SU-DHL-6 (cell line): ENCODE measurements at regions not wholly inside any gene's neighbourhood (a gene's known extent, or its start where the extent isn't known, plus 50 kb on each side); places are given as distances from the start of the nearest gene placed in this dataset.
"Not testable (repeated sequence)": the region's sequence is repeated elsewhere in the genome, so short reads cannot be mapped to it uniquely, and the experiment has no call there.

Experiments used
- H2AFZ ChIP-seq: fragments of 200-600 bp; sonication (generic); 2 replicates; pipeline ENCODE4 v1.6.1; 2014; ENCODE audit warnings: low read depth, mild to moderate bottlenecking, moderate library complexity, mixed read lengths, antibody characterized with exemption, low read length; ENCODE audit not compliant: severe bottlenecking
- H3F3A ChIP-seq: fragments of 200-600 bp; shearing (Covaris generic); 2 replicates; pipeline ENCODE4 v1.6.0; 2016; ENCODE audit warnings: antibody characterized with exemption, mild to moderate bottlenecking; ENCODE audit not compliant: insufficient read depth
- H3K27ac ChIP-seq: fragments of 200-600 bp; sonication (generic); 2 replicates; pipeline ENCODE4 v1.5.1; 2016; ENCODE audit warnings: low read depth, mild to moderate bottlenecking, low read length, moderate library complexity, mixed read lengths
- H3K27me3 ChIP-seq: fragments of 200-600 bp; sonication (generic), shearing (Covaris generic); 2 replicates; pipeline ENCODE4 v1.6.0; 2014; ENCODE audit warnings: mild to moderate bottlenecking, low read length
- H3K36me3 ChIP-seq: fragments of 200-600 bp; sonication (generic); 2 replicates; pipeline ENCODE4 v1.6.1; 2014; ENCODE audit warnings: mild to moderate bottlenecking, low read length, mixed read lengths
- H3K4me2 ChIP-seq: fragments of 300-600, 200-600 bp; shearing (Covaris generic), sonication (generic); 2 replicates; pipeline ENCODE4 v1.6.0; 2014; ENCODE audit warnings: low read length, low read depth, mild to moderate bottlenecking; ENCODE audit not compliant: poor library complexity, severe bottlenecking
- H3K4me3 ChIP-seq: fragments of 200-600 bp; sonication (generic); 2 replicates; pipeline ENCODE4 v1.5.1; 2014; ENCODE audit warnings: antibody characterized with exemption, low read length, mild to moderate bottlenecking, mixed read lengths; ENCODE audit not compliant: insufficient read depth, poor library complexity, severe bottlenecking
- H3K79me2 ChIP-seq: fragments of 200-600 bp; sonication (generic); 2 replicates; pipeline ENCODE4 v1.6.1; 2014; ENCODE audit warnings: mild to moderate bottlenecking, low read length, moderate library complexity; ENCODE audit not compliant: insufficient read depth
- H3K9ac ChIP-seq: fragments of 200-600 bp; sonication (generic); 2 replicates; pipeline ENCODE4 v1.7.0; 2014; ENCODE audit warnings: mild to moderate bottlenecking, low read length
- H3K9me2 ChIP-seq: fragments of 200-600 bp; sonication (generic); replicated peaks from 2 replicates; pipeline ENCODE4 v1.6.1; 2014; ENCODE audit warnings: low read length; ENCODE audit not compliant: insufficient read depth
- H3K9me3 ChIP-seq: fragments of 200-600 bp; sonication (generic); 2 replicates; pipeline ENCODE4 v1.6.1; 2014; ENCODE audit warnings: low read length, mixed read lengths; ENCODE audit not compliant: insufficient read depth
- H4K20me1 ChIP-seq: fragments of 200-600 bp; sonication (generic); 2 replicates; pipeline ENCODE4 v1.6.1; 2014; ENCODE audit warnings: low read depth, mild to moderate bottlenecking, antibody characterized with exemption, low read length, moderate library complexity, mixed read lengths
- EZH2phosphoT487 ChIP-seq: fragments of 200-600 bp; sonication (generic), shearing (Covaris generic); conservative IDR thresholded peaks from 2 replicates; pipeline ENCODE4 v1.6.1; 2018; ENCODE audit warnings: mild to moderate bottlenecking, antibody characterized with exemption, low read length, moderate library complexity, mixed read lengths
- TF ChIP-seq, protein P1 (sequence below): fragments of 200-600 bp; sonication (generic); IDR thresholded peaks from one replicate; pipeline ENCODE4 v1.5.1; 2017; ENCODE audit warnings: antibody characterized with exemption, mild to moderate bottlenecking, low read length, moderate library complexity; ENCODE audit not compliant: insufficient read depth, poor library complexity, severe bottlenecking

DNA sequence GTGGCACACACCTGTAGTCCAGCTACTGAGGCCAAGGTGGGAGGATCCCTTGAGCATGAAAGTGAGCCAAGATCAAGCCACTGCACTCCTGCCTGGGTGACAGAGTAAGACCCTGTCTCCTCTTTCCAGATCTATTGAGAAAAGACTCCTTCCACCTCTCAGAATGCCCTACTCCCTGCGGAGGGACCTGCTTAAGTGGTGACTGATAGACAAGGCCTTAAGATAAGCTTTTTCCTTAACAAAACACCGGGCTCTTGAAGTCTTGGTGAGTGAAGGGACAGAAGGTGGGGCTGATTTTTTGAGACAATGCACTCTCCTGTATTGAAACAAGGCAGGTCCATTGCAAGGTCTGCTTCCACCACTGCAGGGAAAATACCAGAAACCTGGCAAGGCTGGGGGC is 338.4 kb upstream of the FRG2C start:
- no peak overlapping the region for H2AFZ ChIP-seq
- no peak overlapping the region for H3K9ac ChIP-seq

DNA sequence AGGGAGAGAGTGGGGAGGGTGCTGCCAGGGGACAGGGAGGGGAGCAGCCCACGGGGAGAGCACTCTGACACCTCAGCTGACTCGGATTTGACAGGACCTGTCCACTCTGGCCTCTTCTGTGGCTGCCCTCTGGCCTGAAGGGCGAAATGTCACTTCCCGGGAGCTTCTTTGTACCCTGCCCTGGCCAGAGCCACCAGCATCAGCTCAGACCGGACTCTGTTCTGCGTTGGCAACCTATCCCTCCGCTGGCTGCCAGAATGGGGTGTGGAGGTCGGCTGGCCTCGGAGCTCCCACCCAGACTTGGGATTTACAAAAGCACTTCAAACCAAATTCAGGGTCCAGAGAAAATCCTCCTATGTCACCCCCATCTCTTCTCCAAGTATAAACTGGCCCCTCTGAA is 336.7 kb upstream of the FRG2C start:
- no peaks in the 10 kb centered on the region for H3K79me2 ChIP-seq
- no peaks in the 10 kb centered on the region for H4K20me1 ChIP-seq
- H3K36me3 ChIP-seq = no peaks in the 10 kb centered on the region
- no peak overlapping the region for H2AFZ ChIP-seq
- no peak overlapping the region for H3K27ac ChIP-seq
- TF ChIP-seq EZH2phosphoT487 = no peak
- TF ChIP-seq, protein P1, sequence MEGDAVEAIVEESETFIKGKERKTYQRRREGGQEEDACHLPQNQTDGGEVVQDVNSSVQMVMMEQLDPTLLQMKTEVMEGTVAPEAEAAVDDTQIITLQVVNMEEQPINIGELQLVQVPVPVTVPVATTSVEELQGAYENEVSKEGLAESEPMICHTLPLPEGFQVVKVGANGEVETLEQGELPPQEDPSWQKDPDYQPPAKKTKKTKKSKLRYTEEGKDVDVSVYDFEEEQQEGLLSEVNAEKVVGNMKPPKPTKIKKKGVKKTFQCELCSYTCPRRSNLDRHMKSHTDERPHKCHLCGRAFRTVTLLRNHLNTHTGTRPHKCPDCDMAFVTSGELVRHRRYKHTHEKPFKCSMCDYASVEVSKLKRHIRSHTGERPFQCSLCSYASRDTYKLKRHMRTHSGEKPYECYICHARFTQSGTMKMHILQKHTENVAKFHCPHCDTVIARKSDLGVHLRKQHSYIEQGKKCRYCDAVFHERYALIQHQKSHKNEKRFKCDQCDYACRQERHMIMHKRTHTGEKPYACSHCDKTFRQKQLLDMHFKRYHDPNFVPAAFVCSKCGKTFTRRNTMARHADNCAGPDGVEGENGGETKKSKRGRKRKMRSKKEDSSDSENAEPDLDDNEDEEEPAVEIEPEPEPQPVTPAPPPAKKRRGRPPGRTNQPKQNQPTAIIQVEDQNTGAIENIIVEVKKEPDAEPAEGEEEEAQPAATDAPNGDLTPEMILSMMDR = no peak
- no peak overlapping the region for H3K4me3 ChIP-seq
- no peaks in the 10 kb centered on the region for H3K9me2 ChIP-seq
- no peak overlapping the region for H3K4me2 ChIP-seq
- H3K27me3 ChIP-seq = no peaks in the 10 kb centered on the region
- H3K9ac ChIP-seq = no peak overlapping the region
- H3F3A ChIP-seq = no peaks in the 10 kb centered on the region
- no peaks in the 10 kb centered on the region for H3K9me3 ChIP-seq

More for the DNA sequence above, 338.4 kb upstream of the FRG2C start:
- TF ChIP-seq, protein P1 = no peak
- TF ChIP-seq EZH2phosphoT487 = no peak
- Histone ChIP-seq H4K20me1 (no peaks in the 10 kb centered on the region), H3K36me3 (no peaks in the 10 kb centered on the region), H3K27me3 (no peaks in the 10 kb centered on the region), H3K79me2 (no peaks in the 10 kb centered on the region), H3F3A (no peaks in the 10 kb centered on the region), H3K27ac (no peak overlapping the region), H3K4me2 (no peak overlapping the region), H3K9me2 (no peaks in the 10 kb centered on the region), H3K4me3 (no peak overlapping the region), H3K9me3 (no peaks in the 10 kb centered on the region)

DNA sequence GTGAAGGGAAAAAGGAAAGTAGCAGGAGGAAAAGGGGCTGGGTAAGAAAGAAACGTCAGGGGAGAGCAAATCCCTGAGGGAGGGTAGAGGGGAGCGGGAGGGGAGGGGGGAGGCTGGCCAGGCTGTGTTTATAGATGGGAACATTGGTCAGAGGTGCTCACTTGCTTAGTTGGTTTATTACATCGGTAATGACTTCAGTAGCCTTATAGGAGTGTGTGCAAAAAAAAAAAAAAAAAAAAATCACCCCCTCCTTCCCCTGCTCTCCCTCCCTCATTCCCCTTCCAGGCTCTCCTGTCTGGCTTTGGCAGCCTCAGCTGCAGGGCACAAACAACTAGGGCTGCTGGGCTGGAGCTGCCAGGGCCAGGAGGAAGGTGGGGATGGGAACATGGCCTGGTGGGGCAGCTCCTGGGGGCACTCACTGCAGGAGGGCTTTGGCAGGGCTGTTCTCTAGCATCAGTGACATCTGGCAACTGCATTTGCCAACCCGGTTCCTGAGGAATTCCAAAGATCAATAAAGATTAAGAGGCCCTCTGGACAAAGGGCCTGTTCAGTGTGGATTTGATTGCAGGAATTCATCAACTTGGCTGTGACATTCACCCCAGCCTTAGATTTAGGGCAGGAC is 334.5 kb upstream of the FRG2C start:
- Histone ChIP-seq H2AFZ (no peak overlapping the region), H4K20me1 (no peaks in the 10 kb centered on the region), H3K9me2 (no peaks in the 10 kb centered on the region), H3K9ac (no peak overlapping the region), H3K36me3 (no peaks in the 10 kb centered on the region), H3K27ac (no peak overlapping the region), H3K4me3 (no peak overlapping the region), H3K27me3 (no peaks in the 10 kb centered on the region), H3K9me3 (no peaks in the 10 kb centered on the region), H3F3A (no peaks in the 10 kb centered on the region), H3K79me2 (no peaks in the 10 kb centered on the region), H3K4me2 (no peak overlapping the region)
- TF ChIP-seq, protein P1 = no peak
- no peak for TF ChIP-seq EZH2phosphoT487

DNA sequence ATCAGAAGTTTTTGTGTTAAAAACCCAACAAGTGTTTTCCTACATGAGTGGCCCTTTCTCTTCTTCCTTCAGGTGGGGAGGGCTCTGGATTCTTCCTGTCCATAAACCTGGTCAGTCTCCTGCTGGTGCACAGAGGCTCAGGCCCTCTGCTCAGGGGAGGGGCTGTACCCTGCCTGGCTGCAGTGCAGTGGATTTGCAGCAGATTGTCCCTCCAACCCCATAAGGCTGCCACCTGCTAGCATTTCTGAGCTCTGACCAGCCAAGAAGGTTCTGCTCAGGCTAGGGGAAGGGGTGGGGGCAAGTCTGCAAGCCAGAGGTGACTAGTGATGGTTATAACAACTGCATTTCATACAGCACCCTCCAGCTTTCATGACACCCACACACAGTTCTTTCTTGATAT is 333.7 kb upstream of the FRG2C start:
- not testable (repeated sequence) for H3K9ac ChIP-seq, H3K4me2 ChIP-seq, H3K27ac ChIP-seq, H3K36me3 ChIP-seq, H3K4me3 ChIP-seq, H4K20me1 ChIP-seq, H3K27me3 ChIP-seq, H2AFZ ChIP-seq, H3K9me2 ChIP-seq, H3K9me3 ChIP-seq, H3K79me2 ChIP-seq, H3F3A ChIP-seq

DNA sequence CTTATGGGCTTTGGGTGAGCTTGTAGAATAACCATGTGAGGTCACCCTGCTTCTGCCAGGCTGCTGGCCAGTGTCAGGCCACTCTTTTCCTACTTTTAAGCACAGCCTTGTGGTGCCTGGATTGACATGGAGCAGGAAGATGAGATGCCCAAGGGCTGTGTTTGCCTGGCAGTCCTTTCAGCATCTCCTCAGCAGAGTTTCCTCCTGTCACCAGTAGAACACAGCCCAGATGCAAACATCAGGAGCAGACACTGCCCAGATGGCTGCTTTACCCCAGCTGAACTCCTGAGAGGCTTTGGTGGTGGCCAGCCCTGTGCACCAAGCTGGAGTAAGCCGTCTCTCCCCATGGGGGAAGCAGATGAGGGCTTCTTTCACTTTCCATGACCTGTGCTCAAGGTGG is 332.0 kb upstream of the FRG2C start:
- not testable (repeated sequence) for H4K20me1 ChIP-seq, H3K9me2 ChIP-seq, H3K4me2 ChIP-seq, H3K9me3 ChIP-seq, H3K27ac ChIP-seq, H3K36me3 ChIP-seq, H3K9ac ChIP-seq, H2AFZ ChIP-seq, H3K79me2 ChIP-seq, H3K27me3 ChIP-seq, H3F3A ChIP-seq, H3K4me3 ChIP-seq
